HEK293T (cell line): ENCODE measurements at regions not wholly inside any gene's neighbourhood (a gene's known extent, or its start where the extent isn't known, plus 50 kb on each side); places are given as distances from the start of the nearest gene placed in this dataset.

Source experiments
- ARNT ChIP-seq: fragments of 450-650 bp; IDR thresholded peaks from 2 replicates; pipeline ENCODE4 v1.6.1; 2017; ENCODE audit warnings: mild to moderate bottlenecking
- BHLHE40 ChIP-seq: fragments of 450-650 bp; IDR thresholded peaks from 2 replicates; pipeline ENCODE4 v1.6.1; 2016; ENCODE audit warnings: mild to moderate bottlenecking, moderate library complexity, borderline replicate concordance
- FOXM1 ChIP-seq: fragments of 450-650 bp; IDR thresholded peaks from 2 replicates; pipeline ENCODE4 v1.6.1; 2017; ENCODE audit warnings: mild to moderate bottlenecking, borderline replicate concordance
- SP1 ChIP-seq: fragments of 450-650 bp; IDR thresholded peaks from 2 replicates; pipeline ENCODE4 v1.6.1; 2017

GRCh38 chr5:175092691-175093090 is 351.3 kb downstream of the DRD1 start:
- TF ChIP-seq FOXM1 (no peak), SP1 (no peak), BHLHE40 (no peak), ARNT (no peak)
